Mammary epithelial cell (primary cell): ENCODE measurements at regions not wholly inside any gene's neighbourhood (a gene's known extent, or its start where the extent isn't known, plus 50 kb on each side); places are given as distances from the start of the nearest gene placed in this dataset.

Experiments
- EZH2 ChIP-seq: IDR thresholded peaks from 2 replicates; pipeline ENCODE4 v1.6.1; 2012; ENCODE audit warnings: low read length, inconsistent platforms, borderline replicate concordance
- TF ChIP-seq, protein P1 (sequence below), 2 donors: IDR thresholded peaks in 1 of 2; conservative IDR thresholded peaks in 1 of 2; 2 replicates each; pipeline ENCODE4 v1.5.1; 2011 to 2012; ENCODE audit warnings: inconsistent platforms in 2 of 2, low read length in 2 of 2, mild to moderate bottlenecking in 2 of 2, control low read depth in 1 of 2, low read depth in 1 of 2; ENCODE audit not compliant: insufficient read depth in 1 of 2; ENCODE audit errors: extremely low read depth in 1 of 2

DNA sequence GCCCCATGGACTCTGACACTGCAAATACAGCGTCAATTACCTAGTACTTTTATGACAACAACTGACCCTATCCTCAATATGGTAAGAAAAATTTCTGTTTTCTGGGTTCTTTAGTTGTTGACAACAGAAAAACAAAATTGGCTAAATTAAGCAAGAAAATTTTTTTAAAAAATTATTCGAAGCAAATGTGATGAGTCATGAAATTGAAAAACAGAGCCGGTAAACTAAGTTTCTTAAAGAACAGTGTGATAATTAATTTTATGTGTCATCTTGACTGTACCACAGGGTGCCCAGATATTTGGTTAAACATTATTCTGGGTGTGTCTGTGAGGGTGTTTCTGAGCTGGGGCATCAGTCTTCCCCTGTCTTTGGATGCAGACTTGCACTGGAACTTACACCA lies 107.6 kb upstream of the OPRM1 start:
- TF ChIP-seq, protein P1, sequence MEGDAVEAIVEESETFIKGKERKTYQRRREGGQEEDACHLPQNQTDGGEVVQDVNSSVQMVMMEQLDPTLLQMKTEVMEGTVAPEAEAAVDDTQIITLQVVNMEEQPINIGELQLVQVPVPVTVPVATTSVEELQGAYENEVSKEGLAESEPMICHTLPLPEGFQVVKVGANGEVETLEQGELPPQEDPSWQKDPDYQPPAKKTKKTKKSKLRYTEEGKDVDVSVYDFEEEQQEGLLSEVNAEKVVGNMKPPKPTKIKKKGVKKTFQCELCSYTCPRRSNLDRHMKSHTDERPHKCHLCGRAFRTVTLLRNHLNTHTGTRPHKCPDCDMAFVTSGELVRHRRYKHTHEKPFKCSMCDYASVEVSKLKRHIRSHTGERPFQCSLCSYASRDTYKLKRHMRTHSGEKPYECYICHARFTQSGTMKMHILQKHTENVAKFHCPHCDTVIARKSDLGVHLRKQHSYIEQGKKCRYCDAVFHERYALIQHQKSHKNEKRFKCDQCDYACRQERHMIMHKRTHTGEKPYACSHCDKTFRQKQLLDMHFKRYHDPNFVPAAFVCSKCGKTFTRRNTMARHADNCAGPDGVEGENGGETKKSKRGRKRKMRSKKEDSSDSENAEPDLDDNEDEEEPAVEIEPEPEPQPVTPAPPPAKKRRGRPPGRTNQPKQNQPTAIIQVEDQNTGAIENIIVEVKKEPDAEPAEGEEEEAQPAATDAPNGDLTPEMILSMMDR (conservative IDR thresholded peaks at IDR 0.05 in 1 of 2, IDR thresholded peaks at IDR 0.05 in 1 of 2; ENCODE audit: extremely low read depth in 1 of 2, insufficient read depth in 1 of 2, low read depth in 1 of 2, low read length in 2 of 2) = no peak
- no peak for TF ChIP-seq EZH2
